PC-9 (cell line): ENCODE measurements at regions not wholly inside any gene's neighbourhood (a gene's known extent, or its start where the extent isn't known, plus 50 kb on each side); places are given as distances from the start of the nearest gene placed in this dataset.

Experiments
- BruUV-seq: library from RNA; stranded (reverse); fragments of 400-500 nt; replicated peaks from 2 replicates; lab custom pipeline; 2021; lab: Mats Ljungman, UMichigan
- CTCF ChIA-PET: fragments of 300-600 bp; sonication (Branson Sonifier 250); formaldehyde crosslinking; loops from one replicate; lab custom pipeline; 2022; ENCODE audit warnings: antibody characterized with exemption; lab: Charles Lee
- POLR2A ChIA-PET: fragments of 300-600 bp; sonication (Branson Sonifier 250); formaldehyde crosslinking; loops from one replicate; lab custom pipeline; 2022; ENCODE audit warnings: antibody characterized with exemption; ENCODE audit not compliant: unreplicated experiment; lab: Charles Lee
- DNase-seq, 2 experiments: peaks; one replicate each; pipeline versions ENCODE4 v3.0.0 to v3.0.0-alpha.2; 2015 to 2022; ENCODE audit warnings: mixed read lengths in 1 of 2
- H2AFZ ChIP-seq: fragments of 200-600 bp; sonication (generic); 2 replicates; pipeline ENCODE4 v1.8.1; 2017; ENCODE audit warnings: antibody characterized with exemption
- H3F3A ChIP-seq: fragments of 200-600 bp; sonication (generic); 2 replicates; pipeline ENCODE4 v1.8.1; 2017; ENCODE audit warnings: antibody characterized with exemption, mild to moderate bottlenecking, low read depth; ENCODE audit not compliant: insufficient read depth
- H3K27ac ChIP-seq: fragments of 200-600 bp; sonication (generic); 2 replicates; pipeline ENCODE4 v1.6.1; 2016; ENCODE audit warnings: mixed run types
- H3K27me3 ChIP-seq: fragments of 200-600 bp; sonication (generic); 2 replicates; pipeline ENCODE4 v1.6.1; 2016; ENCODE audit warnings: low read depth, mixed run types; ENCODE audit not compliant: insufficient read depth
- H3K36me3 ChIP-seq: fragments of 200-600 bp; sonication (generic); 2 replicates; pipeline ENCODE4 v1.6.1; 2016; ENCODE audit warnings: low read depth, mixed run types
- H3K4me1 ChIP-seq: fragments of 200-600 bp; sonication (generic); replicated peaks from 2 replicates; pipeline ENCODE4 v1.6.1; 2016; ENCODE audit warnings: mixed run types; ENCODE audit not compliant: insufficient read depth
- H3K4me2 ChIP-seq: fragments of 200-600 bp; sonication (generic); 2 replicates; pipeline ENCODE4 v1.6.1; 2017; ENCODE audit warnings: mixed run types
- H3K4me3 ChIP-seq: fragments of 200-600 bp; sonication (generic); 2 replicates; pipeline ENCODE4 v1.6.1; 2016; ENCODE audit warnings: mixed run types
- H3K79me2 ChIP-seq: fragments of 200-600 bp; sonication (generic); 2 replicates; pipeline ENCODE4 v1.6.1; 2017; ENCODE audit warnings: low read depth, mixed run types
- H3K9me2 ChIP-seq: fragments of 200-600 bp; sonication (generic); 2 replicates; pipeline ENCODE4 v1.8.1; 2017; ENCODE audit warnings: mild to moderate bottlenecking; ENCODE audit not compliant: insufficient read depth
- H3K9me3 ChIP-seq: fragments of 200-600 bp; sonication (generic); 2 replicates; pipeline ENCODE4 v1.8.1; 2016; ENCODE audit warnings: low read depth; ENCODE audit not compliant: insufficient read depth
- H4K20me1 ChIP-seq: fragments of 200-600 bp; sonication (generic); 2 replicates; pipeline ENCODE4 v1.8.1; 2017; ENCODE audit not compliant: insufficient read depth
- EZH2 ChIP-seq: fragments of 200-600 bp; sonication (generic); IDR thresholded peaks from 2 replicates; pipeline ENCODE4 v1.8.0; 2017; ENCODE audit warnings: antibody characterized with exemption, low read depth
- intact Hi-C: fragments of 100-400 bp; cut with micrococcal nuclease; formaldehyde crosslinking; loops from one replicate; pipeline ENCODE4 v1.10.0; 2022; ENCODE audit not compliant: unreplicated experiment
- TF ChIP-seq, protein P1 (sequence below): fragments of 200-600 bp; sonication (generic); conservative IDR thresholded peaks from 2 replicates; pipeline ENCODE4 v1.6.1; 2017; ENCODE audit warnings: mixed run types, antibody characterized with exemption, mild to moderate bottlenecking, moderate library complexity

DNA sequence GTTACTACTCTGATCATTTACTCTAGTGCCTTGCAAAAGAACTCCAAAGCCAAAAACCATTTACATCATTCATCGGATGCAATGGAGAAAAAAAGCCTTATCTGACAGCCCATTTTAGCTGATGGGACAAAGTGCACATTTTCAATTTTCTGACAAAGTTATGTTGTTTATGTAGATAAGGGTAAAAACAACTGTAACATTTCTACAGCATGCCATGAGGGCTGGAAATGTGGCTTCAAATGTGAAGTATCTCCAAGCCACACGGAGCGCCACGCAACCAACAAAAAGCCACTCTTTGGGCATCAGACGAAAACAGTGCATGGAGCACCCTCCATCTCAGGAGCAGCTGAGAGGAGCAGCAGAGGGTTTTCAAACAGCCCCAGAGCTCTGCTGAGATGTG lies 364.6 kb upstream of the ZNF507 start:
- ChIA-PET POLR2A (no interaction called here), CTCF (no interaction called here)
- Histone ChIP-seq H3K79me2 (no peaks in the 10 kb centered on the region), H2AFZ (no peak overlapping the region), H3K27me3 (peaks cover 57% of the 10 kb centered on the region), H3F3A (no peaks in the 10 kb centered on the region), H4K20me1 (no peaks in the 10 kb centered on the region), H3K4me2 (no peak overlapping the region), H3K27ac (no peak overlapping the region), H3K4me3 (no peak overlapping the region), H3K4me1 (no peaks in the 10 kb centered on the region), H3K9me3 (no peaks in the 10 kb centered on the region), H3K9me2 (no peaks in the 10 kb centered on the region), H3K36me3 (no peaks in the 10 kb centered on the region)
- no TSS peak for BruUV-seq
- DNase-seq: no peak
- TF ChIP-seq, protein P1, sequence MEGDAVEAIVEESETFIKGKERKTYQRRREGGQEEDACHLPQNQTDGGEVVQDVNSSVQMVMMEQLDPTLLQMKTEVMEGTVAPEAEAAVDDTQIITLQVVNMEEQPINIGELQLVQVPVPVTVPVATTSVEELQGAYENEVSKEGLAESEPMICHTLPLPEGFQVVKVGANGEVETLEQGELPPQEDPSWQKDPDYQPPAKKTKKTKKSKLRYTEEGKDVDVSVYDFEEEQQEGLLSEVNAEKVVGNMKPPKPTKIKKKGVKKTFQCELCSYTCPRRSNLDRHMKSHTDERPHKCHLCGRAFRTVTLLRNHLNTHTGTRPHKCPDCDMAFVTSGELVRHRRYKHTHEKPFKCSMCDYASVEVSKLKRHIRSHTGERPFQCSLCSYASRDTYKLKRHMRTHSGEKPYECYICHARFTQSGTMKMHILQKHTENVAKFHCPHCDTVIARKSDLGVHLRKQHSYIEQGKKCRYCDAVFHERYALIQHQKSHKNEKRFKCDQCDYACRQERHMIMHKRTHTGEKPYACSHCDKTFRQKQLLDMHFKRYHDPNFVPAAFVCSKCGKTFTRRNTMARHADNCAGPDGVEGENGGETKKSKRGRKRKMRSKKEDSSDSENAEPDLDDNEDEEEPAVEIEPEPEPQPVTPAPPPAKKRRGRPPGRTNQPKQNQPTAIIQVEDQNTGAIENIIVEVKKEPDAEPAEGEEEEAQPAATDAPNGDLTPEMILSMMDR: no peak
- no peak for TF ChIP-seq EZH2
- intact Hi-C loops: no loop called here

DNA sequence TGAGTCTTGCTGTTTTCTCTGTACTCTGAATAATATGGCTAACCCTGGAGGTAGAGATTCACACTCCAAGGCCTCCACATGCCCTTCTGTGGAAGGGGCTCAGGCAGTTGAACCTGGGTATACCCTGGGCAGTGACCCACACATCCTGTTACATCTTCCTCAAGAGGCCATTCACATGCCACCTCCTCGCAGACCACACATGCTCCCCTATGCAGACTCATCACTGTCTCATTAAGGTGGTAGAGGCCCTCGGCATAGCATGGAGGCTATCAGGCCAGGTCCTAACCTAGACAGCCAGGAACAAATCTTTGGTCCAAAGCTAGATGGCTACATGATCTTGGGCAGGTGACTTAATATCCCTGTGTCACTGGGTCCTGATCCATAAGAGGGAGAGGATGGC lies 363.9 kb upstream of the ZNF507 start:
- no peaks in the 10 kb centered on the region for H3K4me1 ChIP-seq
- ChIA-PET CTCF (no interaction called here), POLR2A (no interaction called here)
- TF ChIP-seq EZH2: no peak
- TF ChIP-seq, protein P1: no peak
- H3F3A ChIP-seq: no peaks in the 10 kb centered on the region
- no peak overlapping the region for H3K27ac ChIP-seq
- H2AFZ ChIP-seq: no peak overlapping the region
- no peaks in the 10 kb centered on the region for H3K9me2 ChIP-seq
- H3K9me3 ChIP-seq: no peaks in the 10 kb centered on the region
- BruUV-seq: no TSS peak
- no peaks in the 10 kb centered on the region for H3K36me3 ChIP-seq
- H3K79me2 ChIP-seq: no peaks in the 10 kb centered on the region
- no peak for DNase-seq
- H3K4me3 ChIP-seq: no peak overlapping the region
- peaks cover 57% of the 10 kb centered on the region for H3K27me3 ChIP-seq
- H4K20me1 ChIP-seq: no peaks in the 10 kb centered on the region
- no peak overlapping the region for H3K4me2 ChIP-seq
- intact Hi-C loops: no loop called here

DNA sequence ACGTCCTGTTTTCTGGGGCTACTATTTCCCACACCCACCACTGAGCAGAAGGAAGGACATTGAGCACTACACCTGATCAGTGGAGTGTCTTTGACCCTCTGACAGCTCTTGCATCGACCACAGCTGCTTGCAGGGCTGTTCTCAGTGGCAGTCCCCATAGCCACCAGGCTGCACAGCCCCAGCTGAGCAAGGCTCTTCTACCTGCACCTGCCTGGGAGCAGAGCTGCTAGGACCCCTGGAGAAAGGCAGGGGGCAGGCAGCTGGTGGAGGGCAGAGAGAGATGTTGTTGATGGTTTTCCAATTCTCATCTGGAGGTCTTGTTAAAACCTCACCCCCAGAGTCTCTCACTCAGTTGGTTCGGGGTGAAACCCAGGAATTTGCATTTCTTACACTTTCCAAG lies 361.8 kb upstream of the ZNF507 start:
- Histone ChIP-seq H3K4me2 (no peak overlapping the region), H3K9me2 (no peaks in the 10 kb centered on the region), H3K79me2 (no peaks in the 10 kb centered on the region), H3K9me3 (no peaks in the 10 kb centered on the region), H3K27me3 (peaks cover 52% of the 10 kb centered on the region), H3K27ac (no peak overlapping the region), H3F3A (no peaks in the 10 kb centered on the region), H3K4me1 (no peaks in the 10 kb centered on the region), H4K20me1 (no peaks in the 10 kb centered on the region), H2AFZ (no peak overlapping the region), H3K4me3 (no peak overlapping the region), H3K36me3 (no peaks in the 10 kb centered on the region)
- DNase-seq: no peak
- CTCF ChIA-PET: no interaction called here
- intact Hi-C loops: no loop called here
- BruUV-seq: no TSS peak
- POLR2A ChIA-PET: no interaction called here
- TF ChIP-seq, protein P1: no peak
- TF ChIP-seq EZH2: no peak
